ENCODE measurements at regions not wholly inside any gene's neighbourhood (a gene's known extent, or its start where the extent isn't known, plus 50 kb on each side); places are given as distances from the start of the nearest gene placed in this dataset.

GRCh38 chr4:156158747-156159146 is 205.1 kb upstream of the CTSO start:
- CTCF ChIA-PET: no interaction called here
- TF ChIP-seq CTCF (IDR thresholded peaks at IDR 0.05): no peak
- no peak for ATAC-seq
- DNase-seq: no peak
- Mint-ChIP-seq H3K9me3 (no peaks in the 10 kb centered on the region), H3K4me1 (ENCODE audit: low read depth) (no peaks in the 10 kb centered on the region), H3K4me3 (no peak overlapping the region), H3K27ac (no peak overlapping the region), H3K36me3 (ENCODE audit: low read depth) (no peaks in the 10 kb centered on the region), H3K27me3 (no peaks in the 10 kb centered on the region)
- intact Hi-C loops (cut with micrococcal nuclease): no loop called here
- POLR2A ChIA-PET: no interaction called here

DNA sequence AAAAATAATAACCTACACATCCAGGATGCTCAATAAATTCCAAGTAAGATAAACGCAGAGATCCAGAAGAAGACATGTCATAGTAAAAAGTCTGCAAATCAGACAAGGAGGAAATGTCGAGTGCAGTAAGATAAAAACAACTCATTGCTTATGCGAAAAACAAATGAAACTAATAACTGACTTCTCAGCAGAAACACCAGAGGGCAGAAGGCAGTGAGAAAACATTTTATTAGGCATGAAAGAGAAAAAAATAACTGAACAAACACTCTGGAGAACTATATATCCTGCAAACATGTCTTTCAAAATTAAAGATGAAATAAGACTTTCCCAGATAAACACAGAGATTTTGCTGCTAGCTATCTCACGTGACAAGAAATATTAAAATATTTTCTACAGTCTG is 201.3 kb upstream of the CTSO start:
- ATAC-seq: no peak
- H3K36me3 Mint-ChIP-seq (ENCODE audit: low read depth): no peaks in the 10 kb centered on the region
- no peak overlapping the region for H3K4me3 Mint-ChIP-seq
- H3K27ac Mint-ChIP-seq: no peak overlapping the region
- DNase-seq: no peak
- no peaks in the 10 kb centered on the region for H3K4me1 Mint-ChIP-seq (ENCODE audit: low read depth)
- POLR2A ChIA-PET: no interaction called here
- CTCF ChIA-PET: no interaction called here
- intact Hi-C loops (cut with micrococcal nuclease): no loop called here
- no peaks in the 10 kb centered on the region for H3K9me3 Mint-ChIP-seq
- no peak for TF ChIP-seq CTCF (IDR thresholded peaks at IDR 0.05)
- H3K27me3 Mint-ChIP-seq: no peaks in the 10 kb centered on the region

DNA sequence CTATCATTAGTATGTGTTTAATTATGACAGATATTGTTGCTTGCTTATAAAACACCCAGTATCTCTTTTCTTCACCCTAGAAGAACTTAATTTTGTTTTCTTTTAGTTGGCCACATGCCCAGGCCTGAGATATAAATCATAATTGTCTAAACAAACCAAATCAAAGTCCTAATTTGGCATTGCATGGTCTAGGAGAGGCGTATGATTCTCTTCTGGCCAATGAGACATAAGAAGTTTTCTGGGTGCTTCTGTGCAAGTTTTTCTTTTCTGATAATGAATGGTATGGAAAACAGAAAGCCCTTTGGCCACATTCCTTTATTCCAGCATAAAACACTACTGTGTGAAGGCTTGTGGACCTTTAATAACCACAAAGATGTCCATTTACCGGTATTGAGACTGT is 192.9 kb upstream of the CTSO start:
- TF ChIP-seq CTCF (IDR thresholded peaks at IDR 0.05): no peak
- ChIA-PET POLR2A (no interaction called here), CTCF (no interaction called here)
- no peaks in the 10 kb centered on the region for H3K4me1 Mint-ChIP-seq (ENCODE audit: low read depth)
- H3K4me3 Mint-ChIP-seq: no peak overlapping the region
- H3K36me3 Mint-ChIP-seq (ENCODE audit: low read depth): no peaks in the 10 kb centered on the region
- H3K9me3 Mint-ChIP-seq: no peaks in the 10 kb centered on the region
- ATAC-seq (no peak), DNase-seq (no peak)
- intact Hi-C loops (cut with micrococcal nuclease): no loop called here
- no peak overlapping the region for H3K27ac Mint-ChIP-seq
- H3K27me3 Mint-ChIP-seq: no peaks in the 10 kb centered on the region

DNA sequence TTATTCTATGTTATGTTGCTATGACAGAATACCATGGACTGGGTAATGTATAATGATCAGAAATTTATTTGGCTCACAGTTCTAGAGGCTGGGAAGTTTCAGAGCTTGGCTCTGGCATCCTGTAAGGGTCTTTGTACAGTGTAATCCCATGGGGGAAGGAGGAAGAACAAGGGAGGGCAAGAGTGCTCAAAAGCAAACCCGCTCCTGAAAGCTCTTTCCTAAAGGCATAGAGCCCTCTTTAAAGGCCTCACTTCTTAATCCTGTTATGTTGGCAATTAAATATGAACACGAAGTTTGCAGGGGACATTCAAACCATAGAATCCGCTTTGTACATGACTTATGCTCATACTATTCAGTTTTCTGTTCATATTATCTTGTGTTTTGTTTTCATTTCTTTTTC is 191.3 kb upstream of the CTSO start:
- intact Hi-C loops (cut with micrococcal nuclease): no loop called here
- Mint-ChIP-seq H3K27ac (no peak overlapping the region), H3K9me3 (no peaks in the 10 kb centered on the region), H3K4me3 (no peak overlapping the region), H3K36me3 (ENCODE audit: low read depth) (no peaks in the 10 kb centered on the region), H3K4me1 (ENCODE audit: low read depth) (no peaks in the 10 kb centered on the region), H3K27me3 (no peaks in the 10 kb centered on the region)
- ChIA-PET POLR2A (no interaction called here), CTCF (no interaction called here)
- DNase-seq (no peak), ATAC-seq (no peak)
- TF ChIP-seq CTCF (IDR thresholded peaks at IDR 0.05): no peak

DNA sequence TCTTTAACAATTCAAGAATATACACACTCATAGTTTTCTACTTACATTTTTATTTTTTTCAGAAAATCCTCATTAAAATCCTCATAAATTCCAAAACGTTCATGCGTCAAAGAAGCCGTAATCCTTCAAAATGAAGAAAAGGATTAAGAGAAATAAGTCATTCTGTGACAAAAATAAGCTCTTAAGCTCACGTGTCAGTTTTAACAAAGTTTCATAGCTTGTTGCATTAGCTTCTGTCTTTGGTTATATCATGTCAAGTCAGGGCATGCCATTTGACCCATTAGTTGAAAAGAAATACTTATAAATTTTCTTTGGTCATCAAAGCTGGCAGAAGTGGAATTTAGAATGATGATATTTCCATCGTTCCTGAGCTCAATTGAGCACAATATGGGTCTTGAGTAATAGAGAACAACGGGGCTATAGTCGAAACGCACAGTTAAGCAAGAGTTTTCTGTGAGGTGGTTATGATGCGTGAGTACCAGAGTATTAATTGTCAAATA is 185.2 kb upstream of the CTSO start:
- POLR2A ChIA-PET: no interaction called here
- no peak for TF ChIP-seq CTCF (IDR thresholded peaks at IDR 0.05)
- CTCF ChIA-PET: interaction anchor here (1.4 kb wide), 1 partner anchor 25 kb away, joined by 3 read pairs; no protein-coding TSS in a partner anchor
- Mint-ChIP-seq H3K9me3 (no peaks in the 10 kb centered on the region), H3K27me3 (no peaks in the 10 kb centered on the region), H3K36me3 (ENCODE audit: low read depth) (no peaks in the 10 kb centered on the region), H3K27ac (no peak overlapping the region), H3K4me1 (ENCODE audit: low read depth) (no peaks in the 10 kb centered on the region), H3K4me3 (no peak overlapping the region)
- ATAC-seq (no peak), DNase-seq (no peak)
- intact Hi-C loops (cut with micrococcal nuclease): no loop called here

Data from activated CD8-positive, alpha-beta T cell treated with anti-CD3 and anti-CD28 coated beads for 36 hours (primary cell).